HG03457 (cell line): ENCODE measurements at regions not wholly inside any gene's neighbourhood (a gene's known extent, or its start where the extent isn't known, plus 50 kb on each side); places are given as distances from the start of the nearest gene placed in this dataset.
A peak's percentile ranks its signal among the peaks of the same experiment; 100 is the strongest.

ENCODE experiments used
- ATAC-seq: cut with Tn5 transposase; IDR thresholded peaks from one replicate; pipeline ENCODE4 v1.9.1; 2021; ENCODE audit warnings: moderate number of reproducible peaks; ENCODE audit not compliant: unreplicated experiment

DNA sequence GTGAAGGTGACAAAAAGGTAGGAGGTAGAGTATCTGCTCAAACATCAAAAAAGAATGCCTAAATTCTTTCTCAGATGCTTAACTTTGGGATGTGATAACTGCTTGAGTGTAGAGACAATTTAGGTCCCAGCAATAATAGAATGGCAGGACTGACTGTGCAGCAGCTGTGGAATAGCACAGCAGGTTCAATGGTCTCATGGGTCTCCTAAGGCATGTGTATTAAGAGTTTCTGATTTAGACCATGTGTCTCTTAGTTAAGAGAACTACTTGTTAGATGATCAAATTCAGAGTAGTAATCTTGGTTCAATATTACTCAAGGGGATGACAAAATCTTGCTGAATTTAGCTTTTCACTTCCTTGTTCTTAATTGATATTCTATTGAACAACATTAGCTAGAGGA, 72.0 kb downstream of the ALX1 start:
- no peak for ATAC-seq

DNA sequence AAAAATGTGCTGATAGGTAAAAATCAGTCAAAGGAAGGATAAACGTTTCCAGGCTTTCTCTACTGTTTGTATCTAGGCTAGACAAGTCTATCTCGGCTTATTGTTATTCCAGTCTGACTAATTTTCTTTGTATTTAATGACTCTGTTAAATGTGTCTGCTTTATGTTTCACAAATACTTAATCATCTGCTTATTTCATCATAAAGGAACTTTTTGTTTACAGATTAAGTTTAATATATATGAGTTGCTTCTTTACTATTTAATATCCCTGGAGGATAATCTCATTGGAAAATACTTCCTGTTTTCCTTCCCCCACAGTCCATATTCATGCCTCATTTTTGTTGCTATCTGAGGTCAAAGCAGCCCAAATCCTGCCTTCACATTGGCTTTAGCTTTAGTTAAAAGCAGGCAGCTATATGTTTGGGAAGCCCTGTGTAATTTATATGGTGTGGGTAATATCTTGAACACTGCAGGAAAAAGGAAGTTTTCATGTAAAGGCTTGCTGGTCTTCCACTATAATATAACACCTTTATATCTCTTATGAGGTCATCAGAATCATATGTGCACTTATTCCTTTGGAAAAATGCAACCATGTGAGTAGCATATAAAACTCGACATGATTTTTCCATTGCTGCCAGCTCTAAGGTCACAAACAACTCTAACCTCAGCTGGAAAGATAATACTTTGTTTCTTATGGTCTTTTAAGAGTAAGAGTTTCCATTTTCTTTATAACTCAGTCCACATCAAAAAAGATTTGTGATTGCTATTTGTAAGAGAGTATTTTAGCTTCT, 76.8 kb downstream of the ALX1 start:
- no peak for ATAC-seq

GRCh38 chr12:85357609-85358008, 77.6 kb downstream of the ALX1 start:
- no peak for ATAC-seq

GRCh38 chr12:85358715-85359114, 78.7 kb downstream of the ALX1 start:
- no peak for ATAC-seq

- ATAC-seq: no peak
These were observed 83.6 kb downstream of the ALX1 start for GRCh38 chr12:85363382-85364190.

- ATAC-seq: no peak
These were observed 87.9 kb downstream of the ALX1 start for GRCh38 chr12:85367936-85368335.

- no peak for ATAC-seq
These were observed 89.5 kb downstream of the ALX1 start for GRCh38 chr12:85369365-85370154.

- ATAC-seq: no peak
These were observed 93.0 kb downstream of the ALX1 start for GRCh38 chr12:85373045-85373444.

DNA sequence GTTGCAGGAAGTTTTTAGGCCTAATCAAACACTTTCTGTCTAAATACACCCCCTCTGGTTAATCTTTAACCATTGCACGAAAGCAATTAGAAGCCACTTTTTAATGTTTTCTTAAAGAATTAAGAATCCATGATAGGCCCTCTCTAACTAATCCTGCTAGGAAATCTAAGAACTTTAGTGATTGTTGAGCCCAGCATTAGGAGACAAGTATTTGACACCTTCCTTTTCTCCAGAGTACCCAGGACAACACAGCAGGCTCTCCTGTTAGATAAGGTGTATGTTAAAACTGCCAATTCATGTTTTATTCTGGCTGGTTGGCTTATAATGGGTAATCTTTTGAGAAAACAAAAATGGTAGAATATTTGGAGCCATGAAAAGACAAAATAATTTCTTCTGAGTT, 95.0 kb downstream of the ALX1 start:
- no peak for ATAC-seq

DNA sequence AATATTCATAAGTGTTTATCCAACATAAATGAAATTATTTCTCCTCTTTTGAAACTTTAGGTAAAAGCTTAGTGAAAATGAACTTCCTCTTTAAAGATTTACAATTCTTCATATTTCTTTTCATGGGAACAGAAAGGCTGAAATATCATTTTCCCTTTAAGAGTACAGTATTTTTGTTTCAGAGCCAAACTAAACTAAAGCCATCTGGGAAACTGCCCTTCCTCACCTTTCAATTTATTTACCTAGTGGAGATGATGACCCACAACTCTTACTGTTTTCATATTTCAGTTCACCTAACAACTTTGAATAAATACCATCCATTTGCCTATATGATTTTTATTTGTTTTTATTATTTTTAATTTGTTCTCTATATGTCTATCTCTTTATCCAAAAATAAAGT, 105.4 kb downstream of the ALX1 start:
- ATAC-seq: no peak

GRCh38 chr12:85390266-85390665, 110.2 kb downstream of the ALX1 start:
- ATAC-seq: no peak

DNA sequence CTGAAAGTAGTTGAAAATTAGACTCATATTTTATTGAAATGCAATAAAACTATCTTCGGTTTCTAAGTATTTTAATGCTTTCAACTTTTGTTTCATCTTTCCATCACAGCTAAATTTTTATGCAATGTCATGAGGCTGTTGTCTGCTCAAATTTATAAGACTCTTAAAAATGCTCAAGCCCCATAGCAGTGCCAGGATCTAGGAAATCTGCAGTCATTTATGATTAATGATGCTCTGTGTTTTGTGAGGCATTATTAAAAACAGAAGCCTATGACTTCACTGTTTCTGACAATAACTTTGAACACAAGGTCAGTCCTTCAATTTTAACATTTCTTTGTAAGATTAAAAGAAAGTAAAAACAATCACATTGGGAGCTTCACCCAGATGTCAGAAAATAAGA, 112.5 kb downstream of the ALX1 start:
- no peak for ATAC-seq

DNA sequence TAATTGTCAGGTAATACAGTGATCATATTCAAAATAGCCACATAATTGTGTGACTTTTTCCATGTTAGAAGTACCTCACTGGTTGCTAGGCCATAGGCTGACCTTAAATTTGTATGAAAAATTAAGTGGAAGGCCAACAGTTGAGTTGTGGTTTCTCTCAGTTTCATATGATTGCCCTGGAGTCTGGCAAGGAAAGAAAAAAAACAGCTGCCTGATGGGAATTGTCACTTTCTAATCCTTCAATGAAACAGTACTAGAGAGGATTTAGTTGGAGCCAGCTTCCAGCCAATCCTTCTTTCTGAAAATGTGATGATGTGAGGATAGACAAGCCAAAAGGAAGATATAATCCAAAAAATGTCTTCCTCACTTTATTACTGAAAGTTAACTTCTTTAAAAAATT, 113.6 kb downstream of the ALX1 start:
- ATAC-seq: no peak

DNA sequence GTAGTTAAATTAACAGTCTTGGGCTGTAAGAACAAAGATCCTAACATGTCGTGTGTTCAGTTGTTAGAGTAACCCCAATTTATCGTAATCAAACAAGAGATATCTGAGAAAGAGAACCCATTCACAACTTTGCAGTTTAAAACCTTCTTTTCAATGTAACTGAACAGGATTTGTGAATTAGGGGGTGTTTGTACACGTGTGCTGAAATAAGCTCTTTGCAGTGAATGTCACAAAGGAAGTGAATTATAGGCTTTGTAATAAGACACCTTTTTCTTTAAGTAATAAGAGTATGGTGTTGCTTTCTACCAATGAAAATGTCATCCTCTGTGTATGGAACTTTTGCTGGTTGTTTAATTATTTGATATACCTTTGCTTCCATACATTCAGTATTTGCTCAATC, 114.0 kb downstream of the ALX1 start:
- ATAC-seq: no peak

DNA sequence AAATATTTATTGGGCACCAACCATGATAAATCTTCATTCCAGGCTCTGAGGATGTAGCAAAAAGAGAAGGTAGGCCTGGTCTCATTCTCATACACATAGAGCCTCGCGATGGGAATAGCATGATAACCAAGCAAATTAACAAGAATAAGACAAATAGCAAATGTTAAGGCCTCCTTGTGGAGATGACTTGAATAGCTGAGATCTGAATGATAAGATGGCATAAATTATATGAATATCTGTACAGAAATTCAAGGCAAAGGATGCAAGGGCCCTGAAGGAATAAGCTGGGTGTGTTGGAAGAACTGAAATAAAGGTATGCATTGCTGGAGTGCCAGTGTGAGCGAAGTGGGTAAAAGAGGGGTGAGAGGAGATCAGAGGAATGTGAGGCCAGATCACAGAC, 114.8 kb downstream of the ALX1 start:
- no peak for ATAC-seq

GRCh38 chr12:85405262-85405661, 125.2 kb downstream of the ALX1 start:
- no peak for ATAC-seq

GRCh38 chr12:85405781-85406522, 125.9 kb downstream of the ALX1 start:
- no peak for ATAC-seq

GRCh38 chr12:85413266-85413665, 133.2 kb downstream of the ALX1 start:
- no peak for ATAC-seq

GRCh38 chr12:85422762-85423161, 142.7 kb downstream of the ALX1 start:
- no peak for ATAC-seq

DNA sequence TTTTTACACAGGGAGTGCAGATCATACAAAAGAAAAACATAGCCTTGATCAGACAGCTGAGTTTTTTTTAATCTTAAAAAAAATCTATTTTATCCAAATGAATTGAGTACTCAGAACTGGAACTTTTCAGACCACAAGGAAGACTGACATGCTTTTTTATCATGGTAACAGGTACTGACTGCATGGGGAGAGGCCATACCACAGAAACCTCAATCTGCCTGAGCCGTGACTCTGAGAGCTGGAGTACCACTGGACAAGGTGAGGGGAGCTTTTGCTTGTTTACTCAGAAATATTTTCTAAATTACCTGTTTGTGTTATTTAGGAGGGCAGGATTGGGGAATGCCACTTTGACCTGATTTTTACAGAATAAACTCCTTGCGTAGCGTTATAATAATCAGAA, 143.9 kb downstream of the ALX1 start:
- peak; percentile 70 for ATAC-seq
